NCI-H2029 (cell line): ENCODE measurements at regions not wholly inside any gene's neighbourhood (a gene's known extent, or its start where the extent isn't known, plus 50 kb on each side); places are given as distances from the start of the nearest gene placed in this dataset.

Experiments
- DNase-seq: peaks from one replicate; lab custom pipeline; 2025; lab: John Stamatoyannopoulos, UW

- DNase-seq: no peak
Measured at GRCh38 chr16:85378145-85379040, 234.7 kb upstream of the GSE1 start.

GRCh38 chr16:85379041-85380001, 233.8 kb upstream of the GSE1 start:
- DNase-seq: no peak

DNA sequence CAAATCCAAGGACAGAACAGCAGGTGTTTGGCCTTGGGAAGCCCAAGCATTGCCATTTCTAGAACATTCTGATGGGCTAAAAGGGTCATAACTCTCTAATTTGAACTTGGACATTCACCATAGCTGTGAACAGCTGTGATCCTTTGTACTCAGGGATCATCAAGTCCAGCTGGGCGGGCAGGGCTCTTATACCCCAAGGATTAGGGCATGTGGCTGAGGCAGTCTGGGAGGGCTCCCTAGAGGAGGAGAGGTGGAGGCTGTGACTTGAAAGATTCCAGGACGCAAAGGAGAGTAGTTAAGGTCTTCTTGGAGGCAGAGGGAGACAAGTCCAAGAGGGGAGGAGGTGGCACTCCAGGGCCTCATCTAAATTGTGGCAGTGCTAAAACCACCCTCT, 233.1 kb upstream of the GSE1 start:
- no peak for DNase-seq

DNA sequence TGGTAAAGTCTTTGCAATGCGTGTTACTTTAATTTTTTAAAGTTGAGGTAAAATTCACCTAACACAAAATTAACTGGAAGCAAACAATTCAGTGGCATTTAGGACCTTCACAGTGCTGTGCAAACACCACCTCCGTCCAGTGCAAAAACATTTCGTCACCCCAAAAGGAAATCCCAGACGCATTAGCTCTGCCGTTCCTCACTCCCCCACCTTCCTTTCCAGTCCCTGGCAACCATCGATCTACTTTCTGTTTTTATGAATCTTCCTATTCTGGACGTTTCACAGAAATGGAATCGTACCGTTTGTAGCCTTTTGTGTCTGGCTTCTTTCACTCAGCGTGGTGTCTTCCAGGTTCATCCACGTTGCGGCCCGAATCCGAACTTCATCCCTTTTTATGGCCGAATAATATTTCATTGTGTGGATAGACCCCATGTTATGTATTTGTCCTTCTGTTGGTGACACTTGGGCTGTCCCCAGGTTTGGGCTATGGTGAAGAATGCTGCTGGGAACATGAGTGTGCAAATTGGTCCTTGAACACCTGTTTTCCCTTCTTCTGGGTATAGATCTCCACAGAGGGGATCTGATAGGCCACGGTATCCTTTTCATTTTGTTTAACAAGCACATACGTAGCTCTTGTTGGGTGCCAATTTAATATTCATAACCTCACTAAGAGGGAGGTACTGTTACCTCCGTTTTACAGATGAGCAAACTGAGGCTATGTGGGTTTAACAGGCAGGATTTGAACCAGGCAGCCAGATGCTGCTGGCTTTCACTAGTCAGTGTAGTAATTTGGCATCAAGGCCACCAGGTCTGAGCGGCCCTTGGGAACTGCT, 232.0 kb upstream of the GSE1 start:
- no peak for DNase-seq

DNA sequence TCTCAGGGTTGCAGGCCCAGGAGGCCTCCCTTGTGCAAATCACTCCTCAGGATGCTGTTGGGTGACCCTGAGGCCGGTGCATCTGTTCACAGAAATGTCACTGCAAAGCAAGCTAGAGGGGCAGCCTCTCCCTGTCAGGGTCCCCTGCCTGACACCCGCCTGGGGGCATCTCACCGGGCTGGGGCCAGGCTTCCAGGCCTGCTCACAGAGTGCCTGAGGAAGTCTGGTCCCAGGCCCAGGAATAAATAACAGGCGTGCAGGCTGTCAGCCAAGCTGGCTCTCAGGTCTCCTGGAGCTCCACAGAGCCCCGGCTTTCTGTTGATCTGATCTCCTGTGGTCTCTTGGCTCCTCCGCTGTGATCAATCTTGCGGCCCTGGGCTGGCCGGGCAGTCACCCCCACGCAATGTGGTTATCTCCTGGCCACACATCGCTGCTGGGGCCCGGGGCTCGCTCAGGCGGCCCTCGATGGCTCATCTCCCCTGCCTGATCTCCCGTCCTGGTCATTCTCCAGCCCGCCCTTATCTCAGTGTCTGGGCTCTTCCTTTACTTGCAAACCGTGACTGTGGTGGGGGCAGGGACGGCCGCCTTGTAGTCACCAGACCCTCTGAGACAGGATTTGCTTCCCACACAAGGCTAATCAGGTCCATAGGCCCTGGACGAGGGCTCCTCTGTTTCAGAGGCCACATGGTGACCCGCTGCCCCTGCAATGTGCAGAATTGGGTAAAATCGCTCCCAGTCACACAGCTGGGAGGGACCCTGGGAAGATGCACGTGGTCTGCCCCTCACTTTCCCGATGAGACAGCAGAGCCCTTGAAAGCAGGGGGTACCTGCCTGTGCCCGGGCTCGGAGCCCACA, 231.2 kb upstream of the GSE1 start:
- DNase-seq: no peak

- no peak for DNase-seq
Measured at GRCh38 chr16:85382717-85383118, 230.4 kb upstream of the GSE1 start.

GRCh38 chr16:85383836-85384832, 229.0 kb upstream of the GSE1 start:
- no peak for DNase-seq

GRCh38 chr16:85384833-85385462, 228.2 kb upstream of the GSE1 start:
- no peak for DNase-seq

GRCh38 chr16:85385463-85386331, 227.4 kb upstream of the GSE1 start:
- DNase-seq: no peak

GRCh38 chr16:85386467-85387170, 226.5 kb upstream of the GSE1 start:
- no peak for DNase-seq

GRCh38 chr16:85387171-85387507, 226.0 kb upstream of the GSE1 start:
- no peak for DNase-seq

- DNase-seq: no peak
Measured at GRCh38 chr16:85387731-85388295, 225.3 kb upstream of the GSE1 start.

- DNase-seq: no peak
Measured at GRCh38 chr16:85389679-85390470, 223.2 kb upstream of the GSE1 start.

- DNase-seq: peak; percentile 50
Measured at GRCh38 chr16:85390511-85391174, 222.5 kb upstream of the GSE1 start.

- no peak for DNase-seq
Measured at GRCh38 chr16:85391175-85391707, 221.9 kb upstream of the GSE1 start.
